CD14-positive monocyte (primary cell): ENCODE measurements at regions not wholly inside any gene's neighbourhood (a gene's known extent, or its start where the extent isn't known, plus 50 kb on each side); places are given as distances from the start of the nearest gene placed in this dataset.
"Not testable (repeated sequence)": the region's sequence is repeated elsewhere in the genome, so short reads cannot be mapped to it uniquely, and the experiment has no call there.

Source experiments
- DNase-seq, 3 donors: peaks; one replicate each; pipeline ENCODE4 v3.0.0-alpha.2; 2011 to 2022
- H2AFZ ChIP-seq: 2 replicates; pipeline ENCODE4 v1.6.0; 2012; ENCODE audit warnings: mild to moderate bottlenecking, low read depth, low read length, inconsistent platforms; ENCODE audit not compliant: insufficient read depth, poor library complexity, severe bottlenecking
- H3K27ac ChIP-seq, 2 donors: 1 replicate in 1 of 2; 2 replicates in 1 of 2; pipeline ENCODE4 v1.5.1; 2012 to 2013; ENCODE audit warnings: low read length in 2 of 2, control low read depth in 1 of 2, inconsistent platforms in 1 of 2, low read depth in 1 of 2, mild to moderate bottlenecking in 1 of 2
- H3K27me3 ChIP-seq, 2 donors: one replicate each; pipeline versions ENCODE4 v1.6.0 to v1.6.1; 2011 to 2013; ENCODE audit warnings: low read length in 2 of 2; ENCODE audit not compliant: control insufficient read depth in 2 of 2, insufficient read depth in 2 of 2
- H3K36me3 ChIP-seq, 2 donors: replicated peaks in 1 of 2; 1 replicate in 1 of 2; 2 replicates in 1 of 2; pipeline versions ENCODE4 v1.5.1 to v1.6.1; 2012 to 2013; ENCODE audit warnings: low read length in 2 of 2, control low read depth in 1 of 2, inconsistent platforms in 1 of 2, mild to moderate bottlenecking in 1 of 2; ENCODE audit not compliant: insufficient read depth in 2 of 2, control insufficient read depth in 1 of 2
- H3K4me1 ChIP-seq, 2 donors: 1 replicate in 1 of 2; 2 replicates in 1 of 2; pipeline versions ENCODE4 v1.5.1 to v1.6.1; 2012 to 2013; ENCODE audit warnings: low read length in 2 of 2, control low read depth in 1 of 2, inconsistent platforms in 1 of 2, mild to moderate bottlenecking in 1 of 2, moderate library complexity in 1 of 2; ENCODE audit not compliant: insufficient read depth in 2 of 2, control insufficient read depth in 1 of 2
- H3K4me2 ChIP-seq: replicated peaks from 2 replicates; pipeline ENCODE3; 2012; ENCODE audit warnings: low read length, moderate library complexity, mild to moderate bottlenecking; ENCODE audit not compliant: poor library complexity, severe bottlenecking; ENCODE audit errors: extremely low read depth
- H3K4me3 ChIP-seq, 3 experiments: fragments of 200-600 bp in 1 of 3; sonication (generic) in 1 of 3; replicated peaks in 1 of 3; 1 replicate in 2 of 3; 2 replicates in 1 of 3; pipeline ENCODE4 v1.5.1; 2011 to 2013; ENCODE audit warnings: low read length in 3 of 3, mild to moderate bottlenecking in 3 of 3, control low read depth in 2 of 3, low read depth in 2 of 3, inconsistent platforms in 1 of 3, moderate library complexity in 1 of 3
- H3K79me2 ChIP-seq: 2 replicates; pipeline ENCODE4 v1.6.0; 2012; ENCODE audit warnings: mild to moderate bottlenecking, control low read depth, inconsistent platforms, low read length, moderate library complexity; ENCODE audit not compliant: insufficient read depth
- H3K9ac ChIP-seq: 2 replicates; pipeline ENCODE4 v1.6.0; 2017; ENCODE audit warnings: low read length, mild to moderate bottlenecking; ENCODE audit not compliant: insufficient read depth, poor library complexity, severe bottlenecking
- H3K9me3 ChIP-seq, 2 donors: replicated peaks in 1 of 2; 1 replicate in 1 of 2; 2 replicates in 1 of 2; pipeline versions ENCODE4 v1.5.1 to v1.6.1; 2012 to 2013; ENCODE audit warnings: low read length in 2 of 2, control low read depth in 1 of 2; ENCODE audit not compliant: control insufficient read depth in 1 of 2, insufficient read depth in 1 of 2
- H4K20me1 ChIP-seq: 2 replicates; pipeline ENCODE4 v1.6.0; 2012; ENCODE audit warnings: mild to moderate bottlenecking, low read length, control low read depth, moderate library complexity; ENCODE audit not compliant: insufficient read depth
- H3K27ac Mint-ChIP-seq, 7 donors: one replicate each; pipeline ENCODE4 v1.8.0; 2020; ENCODE audit warnings: mild to moderate bottlenecking in 7 of 7, mixed read lengths in 7 of 7, moderate library complexity in 6 of 7, inconsistent platforms in 2 of 7
- H3K27me3 Mint-ChIP-seq, 3 donors: one replicate each; pipeline ENCODE4 v1.8.0; 2021 to 2022; ENCODE audit warnings: low read depth in 3 of 3, mild to moderate bottlenecking in 3 of 3, mixed read lengths in 3 of 3, moderate library complexity in 3 of 3, inconsistent platforms in 1 of 3
- H3K36me3 Mint-ChIP-seq, 2 donors: one replicate each; pipeline ENCODE4 v1.8.0; 2020; ENCODE audit warnings: mixed read lengths in 2 of 2, inconsistent platforms in 1 of 2, mild to moderate bottlenecking in 1 of 2
- H3K4me1 Mint-ChIP-seq: one replicate; pipeline ENCODE4 v1.8.0; 2020; ENCODE audit warnings: mild to moderate bottlenecking, mixed read lengths
- H3K4me3 Mint-ChIP-seq, 2 donors: one replicate each; pipeline ENCODE4 v1.8.0; 2020; ENCODE audit warnings: mild to moderate bottlenecking in 2 of 2, mixed read lengths in 2 of 2, moderate library complexity in 1 of 2
- H3K9me3 Mint-ChIP-seq, 7 donors: one replicate each; pipeline ENCODE4 v1.8.0; 2020 to 2022; ENCODE audit warnings: mixed read lengths in 7 of 7, mild to moderate bottlenecking in 6 of 7, moderate library complexity in 6 of 7, inconsistent platforms in 2 of 7
- CTCF ChIP-seq: fragments of 200-600 bp; IDR thresholded peaks from one replicate; pipeline ENCODE4 v1.8.0; 2022; ENCODE audit warnings: antibody characterized with exemption, mild to moderate bottlenecking
- WGBS: methylation state at CpG from one replicate; pipeline ENCODE4 v1.1.5; 2013; ENCODE audit warnings: missing lambda C conversion rate; ENCODE audit not compliant: insufficient coverage; 5-methylcytosine and 5-hydroxymethylcytosine counted together
- intact Hi-C, 2 donors: fragments of 100-400 bp; cut with micrococcal nuclease; formaldehyde crosslinking; loops; one replicate each; pipeline versions ENCODE4 v1.15.0 to v1.15.1; 2023

- H3K27me3 Mint-ChIP-seq, H3K4me2 ChIP-seq, H3K36me3 ChIP-seq, H3K27me3 ChIP-seq, H3K4me3 Mint-ChIP-seq, H3K4me1 Mint-ChIP-seq, H3K4me1 ChIP-seq, H3K9ac ChIP-seq, H3K27ac ChIP-seq, H2AFZ ChIP-seq, intact Hi-C loops, H3K4me3 ChIP-seq, H4K20me1 ChIP-seq, H3K79me2 ChIP-seq, DNase-seq, H3K27ac Mint-ChIP-seq, H3K36me3 Mint-ChIP-seq: not testable (repeated sequence)
- 88% methylated on average over 15 of the region's 15 CpGs for WGBS
- H3K9me3 ChIP-seq = peaks cover 0 to 26% of the 10 kb centered on the region in 2 donors
- H3K9me3 Mint-ChIP-seq = peaks cover 3 to 20% (median 9%) of the 10 kb centered on the region in 7 donors
These were observed 737.3 kb downstream of the COL12A1 start for GRCh38 chr6:74468552-74468951.

DNA sequence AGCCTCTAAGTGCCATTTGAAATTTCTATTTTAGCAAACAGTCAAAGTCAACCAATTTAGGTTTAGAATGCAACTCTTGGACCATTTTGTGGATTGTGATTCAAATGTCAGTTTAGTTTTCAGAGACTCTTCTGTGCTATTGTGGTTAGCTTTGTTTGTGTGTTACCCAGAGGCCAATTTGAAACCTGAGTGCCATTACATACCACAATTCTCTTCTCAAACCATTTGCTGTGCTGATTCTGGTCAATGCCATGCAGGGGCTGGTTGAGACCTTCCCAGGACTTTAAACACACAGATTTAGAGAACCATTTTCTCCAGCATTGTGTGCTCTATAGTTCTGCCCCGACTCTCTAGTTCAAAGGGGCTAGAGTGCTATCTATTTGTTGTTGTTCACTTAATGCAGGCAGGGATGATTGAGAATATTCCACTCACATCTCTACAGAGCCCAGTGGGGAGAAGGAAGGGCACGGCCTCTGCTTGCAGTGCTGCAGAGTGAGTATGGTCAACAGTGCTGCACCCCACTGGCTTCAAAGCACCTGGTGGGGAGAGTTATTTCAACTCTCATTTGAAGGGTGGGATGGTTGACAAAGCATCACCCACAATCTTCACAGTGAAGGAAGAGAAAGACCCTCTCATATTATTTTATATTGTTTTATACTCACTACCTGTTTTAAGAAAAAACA, 738.2 kb downstream of the COL12A1 start:
- DNase-seq = no peak
- no peak overlapping the region for H2AFZ ChIP-seq

More for the DNA sequence above, 738.2 kb downstream of the COL12A1 start:
- H4K20me1 ChIP-seq = no peaks in the 10 kb centered on the region
- intact Hi-C loops = no loop called here
- WGBS = no CpG with 5 or more reads among the region's 2 CpGs
- no peak overlapping the region for H3K9ac ChIP-seq
- peaks cover 3 to 20% (median 9%) of the 10 kb centered on the region in 7 donors for H3K9me3 Mint-ChIP-seq
- H3K4me1 ChIP-seq = no peaks in the 10 kb centered on the region
- no peak overlapping the region for H3K4me3 Mint-ChIP-seq
- H3K36me3 Mint-ChIP-seq = no peaks in the 10 kb centered on the region
- no peak for TF ChIP-seq CTCF
- peaks cover 0 to 26% of the 10 kb centered on the region in 2 donors for H3K9me3 ChIP-seq
- no peak overlapping the region for H3K27ac Mint-ChIP-seq
- no peak overlapping the region for H3K4me2 ChIP-seq
- H3K27me3 ChIP-seq = no peaks in the 10 kb centered on the region
- no peaks in the 10 kb centered on the region for H3K79me2 ChIP-seq
- H3K27me3 Mint-ChIP-seq = peaks cover 0 to 3% (median 0%) of the 10 kb centered on the region in 3 donors
- H3K36me3 ChIP-seq = no peaks in the 10 kb centered on the region
- H3K27ac ChIP-seq = no peak overlapping the region
- H3K4me3 ChIP-seq = no peak overlapping the region
- H3K4me1 Mint-ChIP-seq = no peaks in the 10 kb centered on the region
